ENCODE measurements at regions not wholly inside any gene's neighbourhood (a gene's known extent, or its start where the extent isn't known, plus 50 kb on each side); places are given as distances from the start of the nearest gene placed in this dataset.

DNA sequence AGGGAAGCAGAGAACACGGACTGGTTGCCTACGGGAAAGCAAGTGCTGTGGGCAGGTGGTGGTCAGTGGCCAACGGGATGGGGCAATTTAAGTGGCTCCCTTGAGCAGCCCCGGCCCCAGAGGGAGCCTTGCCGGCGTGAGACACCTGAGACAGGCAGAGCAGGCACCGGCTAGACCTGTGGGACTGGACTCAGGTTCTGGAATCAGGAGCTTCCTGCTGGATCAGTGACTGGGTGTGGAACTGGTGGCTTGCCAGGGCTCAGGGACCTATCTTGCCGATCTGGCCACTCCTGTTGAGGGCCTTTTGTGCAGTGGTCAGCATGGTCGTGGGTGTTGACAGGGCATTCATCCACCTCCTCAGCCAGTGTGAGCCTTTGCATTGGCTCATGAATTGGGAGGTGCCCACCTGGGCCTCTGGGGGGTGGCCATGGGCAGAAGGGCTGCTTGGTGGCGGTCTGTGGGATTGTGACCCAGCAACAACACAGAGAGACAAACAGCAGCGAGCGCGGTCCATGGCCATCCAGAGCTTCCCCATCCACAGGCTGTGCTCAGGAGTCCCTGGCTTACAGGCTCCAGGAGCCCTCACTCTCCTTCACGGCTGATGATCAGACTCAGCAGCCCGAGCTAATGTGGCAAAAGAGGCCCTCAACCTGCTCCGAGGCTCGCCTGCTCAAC, 85.4 kb upstream of the ZNF516 start (continued):
- TF ChIP-seq, protein P1, sequence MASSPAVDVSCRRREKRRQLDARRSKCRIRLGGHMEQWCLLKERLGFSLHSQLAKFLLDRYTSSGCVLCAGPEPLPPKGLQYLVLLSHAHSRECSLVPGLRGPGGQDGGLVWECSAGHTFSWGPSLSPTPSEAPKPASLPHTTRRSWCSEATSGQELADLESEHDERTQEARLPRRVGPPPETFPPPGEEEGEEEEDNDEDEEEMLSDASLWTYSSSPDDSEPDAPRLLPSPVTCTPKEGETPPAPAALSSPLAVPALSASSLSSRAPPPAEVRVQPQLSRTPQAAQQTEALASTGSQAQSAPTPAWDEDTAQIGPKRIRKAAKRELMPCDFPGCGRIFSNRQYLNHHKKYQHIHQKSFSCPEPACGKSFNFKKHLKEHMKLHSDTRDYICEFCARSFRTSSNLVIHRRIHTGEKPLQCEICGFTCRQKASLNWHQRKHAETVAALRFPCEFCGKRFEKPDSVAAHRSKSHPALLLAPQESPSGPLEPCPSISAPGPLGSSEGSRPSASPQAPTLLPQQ (tag by site-specific recombination; IDR thresholded peaks at IDR 0.05): no peak
- no peak for TF ChIP-seq SETDB1 (IDR thresholded peaks at IDR 0.05; ENCODE audit: insufficient read length, low read length)

GRCh38 chr18:76579301-76579695, 84.3 kb upstream of the ZNF516 start:
- CTCF ChIA-PET: no interaction called here
- TF ChIP-seq, protein P2, sequence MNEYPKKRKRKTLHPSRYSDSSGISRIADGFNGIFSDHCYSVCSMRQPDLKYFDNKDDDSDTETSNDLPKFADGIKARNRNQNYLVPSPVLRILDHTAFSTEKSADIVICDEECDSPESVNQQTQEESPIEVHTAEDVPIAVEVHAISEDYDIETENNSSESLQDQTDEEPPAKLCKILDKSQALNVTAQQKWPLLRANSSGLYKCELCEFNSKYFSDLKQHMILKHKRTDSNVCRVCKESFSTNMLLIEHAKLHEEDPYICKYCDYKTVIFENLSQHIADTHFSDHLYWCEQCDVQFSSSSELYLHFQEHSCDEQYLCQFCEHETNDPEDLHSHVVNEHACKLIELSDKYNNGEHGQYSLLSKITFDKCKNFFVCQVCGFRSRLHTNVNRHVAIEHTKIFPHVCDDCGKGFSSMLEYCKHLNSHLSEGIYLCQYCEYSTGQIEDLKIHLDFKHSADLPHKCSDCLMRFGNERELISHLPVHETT (tag by site-specific recombination; IDR thresholded peaks at IDR 0.05): no peak
- TF ChIP-seq ZNF621 (tag by site-specific recombination; IDR thresholded peaks at IDR 0.05) (no peak), MZF1 (tag by site-specific recombination; IDR thresholded peaks at IDR 0.05; ENCODE audit: borderline replicate concordance) (no peak), ZNF571 (tag by site-specific recombination; IDR thresholded peaks at IDR 0.05) (no peak), EGR2 (tag by site-specific recombination; IDR thresholded peaks at IDR 0.05; ENCODE audit: low read depth) (no peak), ZNF366 (tag by site-specific recombination; conservative IDR thresholded peaks at IDR 0.05) (no peak), ZNF155 (tag by site-specific recombination; IDR thresholded peaks at IDR 0.05) (no peak), ZNF701 (tag by site-specific recombination; IDR thresholded peaks at IDR 0.05) (no peak), ZIC2 (tag by site-specific recombination; IDR thresholded peaks at IDR 0.05) (no peak), ZNF677 (tag by site-specific recombination; IDR thresholded peaks at IDR 0.05) (no peak), TRIM28 (IDR thresholded peaks at IDR 0.05; ENCODE audit: borderline replicate concordance, low read length) (no peak), ZNF449 (tag by site-specific recombination; IDR thresholded peaks at IDR 0.05) (no peak), ZNF121 (tag by site-specific recombination; IDR thresholded peaks at IDR 0.05) (no peak)

DNA sequence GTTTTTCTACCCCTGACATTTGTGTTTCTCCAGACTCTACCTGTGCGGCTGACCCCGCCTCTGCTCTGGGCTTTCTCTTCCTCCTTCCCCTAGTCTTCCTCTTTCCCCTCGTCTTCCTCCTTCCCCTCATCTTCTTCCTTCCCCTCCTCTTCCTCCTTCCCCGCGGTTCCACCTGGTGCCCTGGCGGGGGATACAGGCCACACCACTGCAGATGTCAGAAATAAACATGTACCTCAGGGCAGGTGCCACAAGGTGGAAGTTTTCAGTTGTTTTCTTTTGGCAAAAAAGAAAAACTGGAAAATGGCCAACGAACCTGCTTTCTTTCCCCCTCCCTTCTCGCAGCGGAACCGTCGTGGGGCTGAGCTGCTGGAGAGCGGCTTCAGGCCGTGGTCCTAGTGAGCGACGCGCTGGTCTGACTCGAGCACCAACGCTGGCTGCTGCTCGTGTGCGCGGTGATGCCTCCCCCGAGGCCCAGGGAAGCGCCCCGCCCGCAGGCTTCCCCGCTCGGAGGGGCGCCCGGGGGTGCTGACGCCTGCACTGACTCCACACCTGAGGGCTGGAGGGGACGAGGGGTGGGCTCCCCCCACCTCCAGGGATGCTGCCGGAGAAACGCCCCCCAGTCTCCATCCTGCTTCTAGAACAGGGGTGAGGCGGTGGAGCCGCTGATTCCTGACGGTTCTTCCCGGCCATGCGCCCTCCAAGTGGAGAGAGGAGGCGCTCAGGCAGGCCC, 83.7 kb upstream of the ZNF516 start:
- H3K27ac ChIP-seq (ENCODE audit: extremely low read depth, low read depth, low read length): no peak overlapping the region
- no peaks in the 10 kb centered on the region for H3K4me1 ChIP-seq (ENCODE audit: control insufficient read depth, insufficient read depth, low read length)
- TF ChIP-seq ZNF513 (tag by site-specific recombination; IDR thresholded peaks at IDR 0.05): peak; percentile 62
- TF ChIP-seq ZNF621 (tag by site-specific recombination; IDR thresholded peaks at IDR 0.05): no peak
- H3K9me3 ChIP-seq (ENCODE audit: control insufficient read depth, insufficient read depth, low read depth, low read length): no peaks in the 10 kb centered on the region
- ChIA-PET CTCF (no interaction called here), POLR2A (no interaction called here)
- H3K4me3 ChIP-seq (ENCODE audit: low read depth, low read length): no peak overlapping the region
- no peaks in the 10 kb centered on the region for H3K36me3 ChIP-seq (ENCODE audit: control insufficient read depth in 2 of 2, insufficient read depth in 1 of 2, low read length in 2 of 2)

More at GRCh38 chr18:76579301-76579695, 84.3 kb upstream of the ZNF516 start:
- H3K4me1 ChIP-seq (ENCODE audit: control insufficient read depth, insufficient read depth, low read length): no peaks in the 10 kb centered on the region
- no peak overlapping the region for H3K27ac ChIP-seq (ENCODE audit: extremely low read depth, low read depth, low read length)
- POLR2A ChIA-PET: no interaction called here
- H3K9me3 ChIP-seq (ENCODE audit: control insufficient read depth, insufficient read depth, low read depth, low read length): no peaks in the 10 kb centered on the region
- H3K36me3 ChIP-seq (ENCODE audit: control insufficient read depth in 2 of 2, insufficient read depth in 1 of 2, low read length in 2 of 2): no peaks in the 10 kb centered on the region
- H3K4me3 ChIP-seq (ENCODE audit: low read depth, low read length): no peak overlapping the region

All from HEK293 (cell line).